T-helper 9 cell (primary cell): ENCODE measurements at regions not wholly inside any gene's neighbourhood (a gene's known extent, or its start where the extent isn't known, plus 50 kb on each side); places are given as distances from the start of the nearest gene placed in this dataset.

Experiments used
- DNase-seq: peaks from one replicate; pipeline ENCODE4 v3.0.0-alpha.2; 2020

- no peak for DNase-seq
These were observed 220.7 kb upstream of the DIO3 start for GRCh38 chr14:101340556-101340955.

DNA sequence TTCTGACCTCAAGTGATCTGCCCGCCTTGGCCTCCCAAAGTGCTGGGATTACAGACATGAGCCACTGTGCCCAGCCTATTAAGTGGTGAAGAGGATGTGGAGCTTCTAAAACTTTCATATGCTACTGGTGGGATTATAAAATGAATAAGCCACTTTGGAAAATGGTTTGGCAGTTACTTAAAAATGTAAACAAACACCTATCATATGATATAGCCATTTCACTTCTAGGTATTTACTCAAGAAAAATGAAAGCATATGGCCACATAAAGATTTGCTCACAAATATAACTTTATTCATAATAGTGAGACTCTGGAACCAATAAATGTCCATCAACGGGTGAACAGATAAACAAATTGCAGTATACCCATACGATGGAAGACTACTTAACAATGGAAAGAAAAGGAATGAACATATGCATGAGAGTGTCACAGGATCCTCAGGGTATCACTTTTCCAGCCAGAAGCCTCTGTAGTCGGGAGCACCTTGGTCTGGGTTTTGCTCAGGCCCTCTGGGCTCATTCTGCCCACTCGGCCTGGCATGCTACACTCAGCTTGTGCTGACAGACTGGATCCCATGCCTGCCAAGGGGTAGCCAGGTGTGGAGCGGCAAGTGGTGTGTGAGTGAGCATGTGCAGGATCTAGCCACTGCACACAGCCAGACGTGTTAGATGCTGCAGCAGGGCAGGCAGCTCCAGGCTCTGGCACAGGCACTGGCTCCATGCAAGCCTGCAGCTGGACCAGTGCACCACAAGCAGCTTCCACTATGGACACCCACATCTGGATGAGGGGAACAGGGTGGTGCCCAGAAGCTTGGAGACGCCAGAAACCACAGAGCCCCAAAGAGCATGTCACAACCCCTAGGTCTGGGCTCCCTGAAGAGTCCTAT lies 213.2 kb upstream of the DIO3 start:
- no peak for DNase-seq

DNA sequence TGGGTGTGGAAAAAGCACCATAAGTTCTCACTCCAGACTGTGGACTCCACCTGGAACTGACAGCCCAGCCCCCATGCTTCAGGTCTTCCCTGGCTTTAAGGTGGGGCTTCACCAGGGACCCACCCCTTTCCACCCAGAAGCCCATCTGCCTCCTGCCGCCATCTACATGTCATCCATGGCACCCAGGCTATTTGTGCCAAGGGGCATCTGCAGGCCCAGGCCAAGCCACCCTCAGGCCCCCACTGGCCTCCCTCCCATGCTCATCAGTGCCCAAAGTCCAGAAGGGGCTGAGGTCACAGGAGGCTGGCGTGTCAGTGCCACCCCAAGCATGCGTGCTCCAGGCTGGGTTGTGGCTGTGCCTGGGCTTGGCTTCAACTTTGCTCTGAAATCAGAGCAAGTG lies 212.2 kb upstream of the DIO3 start:
- no peak for DNase-seq

GRCh38 chr14:101350021-101350420 lies 211.3 kb upstream of the DIO3 start:
- no peak for DNase-seq

DNA sequence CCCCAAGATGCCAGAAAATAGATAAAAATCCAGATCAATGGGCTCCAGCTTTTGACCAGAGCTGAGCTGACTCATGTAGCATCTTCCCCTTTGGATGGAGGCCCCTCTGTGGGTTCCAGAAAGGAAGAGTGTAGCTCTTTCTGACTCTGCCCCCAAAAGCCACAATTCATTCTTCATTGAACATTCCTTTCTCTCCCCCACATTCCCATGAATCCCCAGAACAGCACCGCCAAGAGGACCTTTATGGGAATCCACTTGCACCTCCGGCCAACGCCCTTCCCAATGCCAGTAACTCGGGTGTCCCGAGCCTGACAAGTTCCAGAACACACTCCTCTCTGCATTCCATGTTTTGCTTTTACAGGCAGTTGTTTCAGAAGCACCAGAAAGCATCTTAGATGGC lies 210.6 kb upstream of the DIO3 start:
- DNase-seq = no peak

DNA sequence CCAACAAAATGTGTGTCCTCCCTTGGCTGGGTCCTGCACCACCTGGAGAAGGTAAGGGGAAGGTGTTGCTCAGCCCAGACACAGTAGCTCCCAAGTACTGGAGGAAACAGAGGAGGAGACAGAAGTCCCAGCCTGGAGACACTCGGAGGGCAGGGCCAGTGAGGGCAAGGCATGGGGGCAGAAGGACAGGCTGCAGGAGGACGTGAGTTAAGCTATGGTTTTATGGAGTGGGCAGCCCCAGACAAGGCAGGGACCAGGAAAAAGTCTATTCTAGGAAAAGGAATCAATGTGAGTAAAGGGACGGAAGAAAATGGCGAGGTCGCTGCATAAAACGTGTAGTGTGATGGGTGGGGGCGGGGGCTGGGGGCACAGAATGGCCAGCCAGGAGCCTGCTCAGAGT lies 210.1 kb upstream of the DIO3 start:
- DNase-seq = no peak

DNA sequence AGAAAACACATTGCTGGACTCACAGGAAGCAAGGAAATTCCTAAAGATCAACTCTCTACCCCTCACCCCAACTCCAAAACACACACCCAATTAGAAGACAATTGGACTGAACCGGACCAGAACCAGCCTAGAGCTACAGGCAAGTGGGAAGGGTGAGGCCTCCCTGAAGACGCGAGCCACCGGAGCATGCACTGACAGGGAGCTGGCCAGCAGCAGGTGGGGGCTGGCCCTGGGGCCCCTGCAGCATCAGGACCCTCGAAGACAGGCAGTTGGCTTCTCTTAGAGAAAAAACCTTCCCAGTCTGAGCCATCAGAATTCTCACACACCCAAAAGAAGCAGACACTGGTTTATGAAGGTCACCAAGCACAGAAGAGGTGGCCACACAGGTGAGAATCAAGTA lies 209.5 kb upstream of the DIO3 start:
- DNase-seq = no peak

DNA sequence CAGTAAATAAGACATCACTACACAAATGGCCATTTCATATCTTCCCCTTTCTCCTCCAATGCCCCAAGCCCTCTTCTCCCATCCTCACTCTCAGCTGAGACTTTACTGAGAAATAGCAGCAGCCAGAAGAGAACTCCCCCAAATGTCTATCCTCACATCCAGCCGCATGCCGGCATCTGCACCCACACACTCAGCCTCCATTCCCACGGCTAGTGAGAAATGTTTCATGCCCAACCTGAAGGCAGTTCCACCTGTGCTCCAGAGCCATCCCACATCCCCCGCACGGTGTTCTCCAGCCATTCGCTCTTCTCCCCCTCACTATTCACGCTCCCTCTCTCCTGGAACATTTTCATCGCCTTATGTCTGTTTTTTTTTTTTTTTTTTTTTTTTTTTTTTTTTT lies 208.7 kb upstream of the DIO3 start:
- DNase-seq = no peak

DNA sequence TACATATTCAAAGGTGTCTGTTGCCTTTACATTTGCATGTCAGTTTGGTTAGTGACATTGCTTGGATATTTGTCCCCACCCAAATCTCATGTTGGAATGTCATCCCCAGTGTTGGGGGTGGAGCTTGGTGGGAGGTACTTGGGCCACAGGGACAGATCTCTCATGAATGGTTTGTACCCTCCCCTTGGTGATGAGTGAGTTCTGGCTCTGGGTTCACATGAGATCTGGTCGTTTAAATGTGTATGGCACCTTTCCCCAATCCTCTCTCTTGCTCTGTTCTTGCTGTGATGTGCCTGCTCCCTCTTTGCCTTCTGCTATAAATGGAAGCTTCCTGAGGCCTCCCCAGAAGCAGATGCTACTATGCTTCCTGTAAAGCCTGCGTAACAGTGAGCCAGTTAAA lies 207.9 kb upstream of the DIO3 start:
- DNase-seq = no peak

DNA sequence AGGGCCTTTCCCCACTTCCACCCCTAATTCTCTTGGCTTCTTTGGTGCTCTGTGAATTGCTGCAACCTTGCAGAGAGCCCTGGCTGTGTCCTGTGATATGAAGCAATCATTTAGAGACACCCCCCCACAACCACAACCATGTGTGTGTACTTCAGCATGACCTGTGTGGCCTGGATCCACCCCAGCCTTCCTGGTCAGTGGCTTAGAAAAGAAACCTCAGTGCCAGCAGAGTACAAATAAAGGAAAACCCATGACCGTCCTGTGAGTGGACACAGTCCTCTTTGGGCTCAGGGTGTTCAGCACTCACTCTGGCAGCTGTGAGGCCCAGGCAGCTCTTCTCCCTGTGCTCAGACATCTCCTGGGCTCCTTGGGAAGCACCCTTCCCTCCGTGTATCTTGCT lies 206.6 kb upstream of the DIO3 start:
- no peak for DNase-seq

GRCh38 chr14:101355284-101355683 lies 206.0 kb upstream of the DIO3 start:
- DNase-seq = no peak

DNA sequence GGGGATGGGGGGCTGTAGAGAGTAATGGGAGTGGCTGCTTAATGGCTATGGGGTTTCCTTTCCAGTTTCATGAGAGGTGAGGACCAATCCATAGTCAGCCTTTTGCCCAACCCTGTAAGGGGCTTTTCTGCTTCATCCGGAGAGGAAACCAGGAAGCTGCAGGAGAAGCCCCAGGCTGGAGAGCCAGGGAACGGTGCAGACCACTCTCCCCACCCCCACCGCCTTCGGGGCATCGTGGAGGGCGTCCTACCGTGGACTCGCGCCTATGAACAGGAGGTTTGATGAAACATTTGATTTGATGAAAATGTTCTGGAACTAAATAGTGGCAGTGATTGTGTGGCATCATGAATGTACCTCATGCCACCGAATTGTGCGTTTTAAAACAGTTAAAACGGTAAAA lies 204.3 kb upstream of the DIO3 start:
- no peak for DNase-seq

DNA sequence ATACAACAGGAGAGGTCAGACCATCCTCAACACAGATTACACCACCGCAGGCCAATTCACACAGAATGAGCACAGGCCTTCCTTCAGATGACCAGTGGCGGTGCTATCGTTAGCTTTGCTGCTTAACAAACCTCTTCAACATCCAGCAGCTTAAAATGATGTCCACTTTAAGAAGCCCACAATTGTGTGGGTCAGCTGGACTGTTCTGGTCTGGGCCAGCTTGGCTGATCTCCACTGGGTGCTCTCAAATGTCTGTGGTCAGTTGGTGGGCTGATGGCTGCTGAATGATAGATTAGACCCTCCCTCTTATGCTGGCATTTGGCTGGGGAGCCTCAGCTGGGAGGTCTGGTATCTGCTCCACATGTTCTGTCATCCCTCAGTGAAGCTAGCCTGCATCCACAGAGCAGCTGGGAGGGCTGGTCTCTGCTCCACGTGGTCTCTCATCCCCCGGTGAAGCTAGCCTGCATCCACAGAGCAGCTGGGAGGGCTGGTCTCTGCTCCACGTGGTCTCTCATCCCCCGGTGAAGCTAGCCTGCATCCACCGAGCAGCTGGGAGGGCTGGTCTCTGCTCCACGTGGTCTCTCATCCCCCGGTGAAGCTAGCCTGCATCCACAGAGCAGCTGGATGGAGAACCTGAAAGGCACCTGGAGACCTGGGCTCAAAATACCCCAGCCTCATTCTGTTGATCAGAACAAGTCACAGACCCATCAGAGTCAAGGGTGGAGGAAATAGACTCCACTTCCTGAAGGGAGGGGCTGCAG lies 203.6 kb upstream of the DIO3 start:
- DNase-seq = no peak

DNA sequence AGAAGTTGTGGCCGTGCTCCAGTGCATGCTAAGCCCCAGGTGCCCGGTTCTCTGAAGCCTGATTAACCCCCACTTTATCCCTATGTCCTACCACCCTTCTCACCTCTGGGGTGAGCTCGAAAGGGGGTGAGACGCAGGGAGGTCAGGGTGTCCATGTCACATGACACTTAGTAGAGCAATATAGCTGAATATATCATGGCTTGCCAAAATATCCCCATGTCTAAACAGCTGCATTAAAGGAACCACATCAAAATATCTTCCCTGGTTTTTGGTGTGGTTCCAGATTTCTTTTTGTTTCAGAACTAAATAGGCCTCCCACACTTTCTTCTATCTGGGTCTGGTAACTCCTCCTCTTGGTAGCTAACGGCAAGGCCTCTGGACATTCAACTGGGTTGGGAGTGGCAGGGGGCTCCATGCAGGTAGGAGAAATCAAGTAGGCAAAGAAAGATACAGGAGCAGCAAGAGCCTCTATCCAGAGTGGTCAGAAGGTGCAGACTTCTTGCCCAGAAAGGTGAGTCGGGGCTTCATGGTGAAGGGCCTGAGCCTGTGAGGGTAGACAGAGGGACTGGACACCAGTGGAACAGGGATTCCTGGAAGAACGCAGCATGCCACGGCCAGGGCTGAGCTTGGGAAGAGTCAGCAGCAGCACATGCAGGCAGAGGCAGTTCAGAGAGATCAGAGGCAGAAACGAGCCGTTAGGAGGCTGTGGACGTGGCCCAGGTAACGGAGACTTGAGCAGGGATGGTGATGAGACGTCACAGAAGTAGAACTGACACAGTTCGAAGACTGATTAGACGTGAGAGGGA lies 202.8 kb upstream of the DIO3 start:
- DNase-seq = no peak

DNA sequence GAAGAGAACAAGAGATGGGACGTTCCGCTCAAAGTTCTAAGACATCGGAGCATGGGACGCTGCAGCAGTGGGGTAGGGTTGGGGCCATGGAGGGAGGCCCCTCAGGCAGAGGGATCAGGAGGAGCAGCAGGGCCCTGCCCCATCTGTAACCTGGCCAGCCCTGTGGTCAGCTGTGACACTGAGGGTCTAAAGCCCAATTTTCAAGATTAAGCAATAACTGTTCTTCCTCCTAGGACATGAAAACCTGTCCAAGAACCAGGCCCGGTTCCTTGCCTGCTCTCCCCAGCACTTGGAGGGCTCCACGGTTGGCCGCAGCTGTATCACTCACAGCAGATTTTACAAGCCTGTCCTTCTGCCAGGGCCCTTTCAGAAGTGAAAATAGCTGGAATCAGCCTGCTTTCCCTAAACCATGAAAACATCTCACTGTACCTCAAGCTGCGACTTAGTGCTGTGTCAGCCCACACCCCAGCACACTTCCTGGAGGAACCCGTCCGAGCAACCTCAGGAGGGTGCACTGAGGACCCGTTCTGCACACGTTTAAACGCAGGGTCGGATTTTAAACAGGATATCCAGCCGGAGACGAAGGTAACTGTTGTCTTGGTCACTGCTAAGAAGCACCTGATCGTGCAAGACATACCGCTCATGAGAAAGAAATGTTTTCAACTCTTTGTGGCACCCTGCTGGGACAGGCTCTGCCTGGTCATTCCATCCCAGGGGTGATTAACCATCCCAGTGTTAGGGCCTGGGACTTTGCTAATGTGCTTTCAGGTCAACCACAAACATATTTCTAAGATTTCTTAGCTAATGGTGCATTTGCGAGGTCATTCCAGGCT lies 201.9 kb upstream of the DIO3 start:
- DNase-seq = no peak

GRCh38 chr14:101360054-101360911 lies 201.0 kb upstream of the DIO3 start:
- DNase-seq = no peak

- no peak for DNase-seq
These were observed 200.3 kb upstream of the DIO3 start for GRCh38 chr14:101361044-101361443.

GRCh38 chr14:101361451-101362433 lies 199.6 kb upstream of the DIO3 start:
- no peak for DNase-seq

DNA sequence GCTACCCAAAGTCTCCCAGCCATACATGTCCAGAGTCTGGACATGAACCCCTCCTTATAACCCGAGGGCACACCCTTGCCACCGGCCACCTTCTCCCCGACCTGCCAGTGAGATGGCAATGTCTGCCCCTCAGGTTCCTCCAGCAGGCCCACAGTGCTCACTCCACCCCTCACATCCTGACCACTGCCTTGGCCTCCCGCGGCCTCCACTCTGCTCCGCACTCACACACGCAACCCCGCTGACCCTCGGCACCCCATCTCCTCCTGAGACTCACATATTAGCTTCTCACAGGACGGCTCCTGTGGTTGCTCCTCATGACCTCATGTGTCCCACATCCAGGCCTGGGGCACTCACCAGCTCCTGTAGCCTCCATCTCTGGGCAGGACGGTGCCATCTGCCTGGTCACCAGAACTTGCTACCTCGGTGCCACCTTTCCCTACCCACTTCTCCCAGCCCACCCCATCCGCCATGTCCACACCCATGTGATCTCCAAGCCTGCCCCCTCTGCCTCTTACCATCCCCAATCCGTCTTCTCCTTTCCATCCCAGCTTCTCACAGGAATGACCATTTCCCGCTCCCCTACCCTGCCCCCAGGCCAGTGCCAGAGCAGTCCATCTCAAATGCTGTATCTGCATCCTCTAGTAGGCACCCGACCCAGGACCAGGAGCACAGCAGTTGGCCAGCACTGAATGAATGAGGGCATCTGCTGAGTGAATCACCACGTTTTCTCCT lies 198.6 kb upstream of the DIO3 start:
- no peak for DNase-seq

DNA sequence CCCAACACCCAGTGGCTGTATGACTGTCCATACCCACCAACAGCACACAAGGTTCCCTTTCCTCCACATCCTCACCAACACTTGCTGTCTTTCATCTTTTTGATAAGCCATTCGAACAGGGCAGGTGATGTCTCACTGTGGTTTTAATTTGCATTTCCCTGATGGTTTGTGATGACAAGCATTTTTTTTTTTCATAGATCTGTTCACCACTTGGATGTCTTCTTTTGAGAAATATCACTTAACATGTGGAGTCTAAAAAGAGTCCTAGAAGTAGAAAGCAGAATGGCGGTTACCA lies 198.1 kb upstream of the DIO3 start:
- DNase-seq = no peak
